HCT116 (cell line): ENCODE measurements at regions not wholly inside any gene's neighbourhood (a gene's known extent, or its start where the extent isn't known, plus 50 kb on each side); places are given as distances from the start of the nearest gene placed in this dataset.

Experiments used
- ATAC-seq: fragments of 200-7000 bp; cut with Tn5 transposase; 2 replicates; pipeline ENCODE4 v1.9.1; 2020; ENCODE audit warnings: mild to moderate bottlenecking, moderate library complexity
- BruUV-seq: library from RNA; stranded (reverse); fragments of 400-500 nt; replicated peaks from 2 replicates; lab custom pipeline; 2021; lab: Mats Ljungman, UMichigan
- CTCF ChIA-PET: fragments of 300-600 bp; sonication (Branson Sonifier 250); formaldehyde crosslinking; loops from one replicate; lab custom pipeline; 2021; ENCODE audit warnings: antibody characterized with exemption; lab: Charles Lee
- POLR2A ChIA-PET: fragments of 300-600, 350-600 bp; sonication (Branson Sonifier 250); formaldehyde crosslinking; loops from one replicate; lab custom pipeline; 2021; ENCODE audit warnings: antibody characterized with exemption; lab: Charles Lee
- RAD21 ChIA-PET, 2 experiments: fragments of 300-600 bp; sonication (Branson Sonifier 250); formaldehyde crosslinking; loops; one replicate each; lab custom pipeline; 2023; ENCODE audit warnings: low total read pairs in 2 of 2; ENCODE audit not compliant: uncharacterized antibody in 2 of 2, unreplicated experiment in 2 of 2, low non-redundant PET in 1 of 2; lab: Charles Lee
- DNase-seq: peaks from one replicate; pipeline ENCODE4 v3.0.0-alpha.2; 2010; ENCODE audit warnings: low read depth, low spot score
- H2AFZ ChIP-seq: fragments of 200-600 bp; shearing (Covaris generic), sonication (generic); 2 replicates; pipeline ENCODE4 v1.6.1; 2017; ENCODE audit warnings: low read depth, mixed run types, mixed read lengths, antibody characterized with exemption, low read length; ENCODE audit not compliant: poor library complexity, severe bottlenecking
- H3K27ac ChIP-seq: 2 replicates; pipeline ENCODE4 v1.5.1; 2012; ENCODE audit warnings: low read depth, low read length
- H3K27me3 ChIP-seq: fragments of 200-600 bp; sonication (generic); 2 replicates; pipeline ENCODE4 v1.6.1; 2016; ENCODE audit warnings: mixed run types, low read length, mixed read lengths; ENCODE audit not compliant: insufficient read depth
- H3K36me3 ChIP-seq, 2 experiments: fragments of 200-500 bp in 1 of 2; fragments of 200-600 bp in 1 of 2; sonication (Bioruptor generic) in 1 of 2; sonication (generic) in 1 of 2; 2 replicates each; pipeline versions ENCODE4 v1.5.1 to v1.6.1; 2014 to 2016; ENCODE audit warnings: low read length in 2 of 2, inconsistent platforms in 1 of 2, mixed read lengths in 1 of 2, mixed run types in 1 of 2; ENCODE audit not compliant: insufficient read depth in 2 of 2, control insufficient read depth in 1 of 2
- H3K4me1 ChIP-seq, 2 experiments: fragments of 200-600 bp in 1 of 2; sonication (generic) in 1 of 2; 2 replicates each; pipeline versions ENCODE4 v1.5.1 to v1.6.1; 2012 to 2017; ENCODE audit warnings: low read length in 2 of 2, inconsistent platforms in 1 of 2, mild to moderate bottlenecking in 1 of 2, mixed read lengths in 1 of 2, mixed run types in 1 of 2, moderate library complexity in 1 of 2; ENCODE audit not compliant: insufficient read depth in 2 of 2, control insufficient read depth in 1 of 2
- H3K4me2 ChIP-seq: fragments of 200-600 bp; sonication (generic); 2 replicates; pipeline ENCODE4 v1.6.1; 2017; ENCODE audit warnings: mixed run types, low read length, mixed read lengths
- H3K4me3 ChIP-seq, 2 experiments: fragments of 200-600 bp in 1 of 2; sonication (generic) in 1 of 2; replicated peaks in 1 of 2; 2 replicates each; pipeline ENCODE4 v1.5.1; 2011 to 2016; ENCODE audit warnings: low read length in 2 of 2, control low read depth in 1 of 2, low read depth in 1 of 2, mild to moderate bottlenecking in 1 of 2, mixed read lengths in 1 of 2, mixed run types in 1 of 2
- H3K79me2 ChIP-seq: fragments of 200-600 bp; sonication (generic); 2 replicates; pipeline ENCODE4 v1.6.1; 2017; ENCODE audit warnings: mild to moderate bottlenecking, mixed run types, low read length, moderate library complexity, mixed read lengths; ENCODE audit not compliant: insufficient read depth
- H3K9ac ChIP-seq: fragments of 200-600 bp; sonication (generic); 2 replicates; pipeline ENCODE4 v1.6.1; 2016; ENCODE audit warnings: low read length, mixed read lengths
- H3K9me2 ChIP-seq: fragments of 200-600 bp; sonication (generic), shearing (Covaris generic); 2 replicates; pipeline ENCODE4 v1.6.1; 2017; ENCODE audit warnings: mixed run types, mild to moderate bottlenecking, moderate library complexity; ENCODE audit not compliant: insufficient read depth
- H3K9me3 ChIP-seq, 2 experiments: fragments of 200-500 bp in 1 of 2; fragments of 200-600 bp in 1 of 2; sonication (Bioruptor generic) in 1 of 2; sonication (generic) in 1 of 2; 2 replicates each; pipeline ENCODE4 v1.6.1; 2014 to 2017; ENCODE audit warnings: low read length in 2 of 2, mixed read lengths in 2 of 2, inconsistent platforms in 1 of 2, low read depth in 1 of 2, mild to moderate bottlenecking in 1 of 2, mixed run types in 1 of 2, moderate library complexity in 1 of 2; ENCODE audit not compliant: control insufficient read depth in 1 of 2, insufficient read depth in 1 of 2
- H4K20me1 ChIP-seq: fragments of 200-600 bp; sonication (generic), shearing (Covaris generic); 2 replicates; pipeline ENCODE4 v1.6.1; 2017; ENCODE audit warnings: mixed run types, mild to moderate bottlenecking, moderate library complexity; ENCODE audit not compliant: insufficient read depth
- CBX3 ChIP-seq: IDR thresholded peaks from 2 replicates; pipeline ENCODE4 v1.6.1; 2012; ENCODE audit warnings: low read depth
- CTCF ChIP-seq, 3 experiments: fragments of 200-600 bp in 1 of 3; sonication (generic) in 1 of 3; IDR thresholded peaks in 2 of 3; conservative IDR thresholded peaks in 1 of 3; 2 replicates each; pipeline ENCODE4 v1.5.1; 2012 to 2017; ENCODE audit warnings: low read depth in 2 of 3, low read length in 2 of 3, antibody characterized with exemption in 1 of 3, borderline replicate concordance in 1 of 3, control low read depth in 1 of 3, mild to moderate bottlenecking in 1 of 3, mixed read lengths in 1 of 3, mixed run types in 1 of 3, moderate library complexity in 1 of 3; ENCODE audit not compliant: insufficient read depth in 1 of 3
- EZH2 ChIP-seq: fragments of 200-600 bp; sonication (generic); IDR thresholded peaks from 2 replicates; pipeline ENCODE4 v1.6.1; 2017; ENCODE audit warnings: antibody characterized with exemption, mixed run types
- EZH2phosphoT487 ChIP-seq: fragments of 200-600 bp; IDR thresholded peaks from 2 replicates; pipeline ENCODE4 v1.6.1; 2018; ENCODE audit warnings: antibody characterized with exemption, borderline replicate concordance
- POLR2A ChIP-seq: IDR thresholded peaks from 2 replicates; pipeline ENCODE4 v1.7.0; 2011; ENCODE audit warnings: borderline replicate concordance; ENCODE audit not compliant: insufficient read depth, insufficient read length; ENCODE audit errors: extremely low read depth
- POLR2AphosphoS5 ChIP-seq: IDR thresholded peaks from 2 replicates; pipeline ENCODE4 v1.6.1; 2011; ENCODE audit warnings: mild to moderate bottlenecking, low read depth, low read length, moderate library complexity
- RAD21 ChIP-seq: IDR thresholded peaks from 2 replicates; pipeline ENCODE4 v1.6.1; 2012; ENCODE audit warnings: low read depth, mild to moderate bottlenecking
- REST ChIP-seq: IDR thresholded peaks from 2 replicates; pipeline ENCODE4 v1.6.1; 2012; ENCODE audit warnings: low read depth
- SP1 ChIP-seq: IDR thresholded peaks from 2 replicates; pipeline ENCODE4 v1.6.1; 2012; ENCODE audit warnings: low read depth
- TCF7L2 ChIP-seq: IDR thresholded peaks from 2 replicates; pipeline ENCODE4 v1.7.0; 2011; ENCODE audit warnings: borderline replicate concordance, inconsistent platforms; ENCODE audit not compliant: insufficient read depth, insufficient read length; ENCODE audit errors: extremely low read depth
- YY1 ChIP-seq: IDR thresholded peaks from 2 replicates; pipeline ENCODE4 v1.6.1; 2011; ENCODE audit warnings: low read length, low read depth, moderate library complexity, mild to moderate bottlenecking; ENCODE audit not compliant: insufficient replicate concordance; ENCODE audit errors: extremely low read depth
- ZBTB33 ChIP-seq: IDR thresholded peaks from 2 replicates; pipeline ENCODE4 v1.6.1; 2011; ENCODE audit warnings: mild to moderate bottlenecking, low read length, moderate library complexity; ENCODE audit not compliant: insufficient replicate concordance; ENCODE audit errors: extremely low read depth
- ZFX ChIP-seq: fragments of 450-650 bp; IDR thresholded peaks from 2 replicates; pipeline ENCODE4 v1.6.1; 2017
- ZNF274 ChIP-seq: fragments of 200-500 bp; sonication (Bioruptor generic); IDR thresholded peaks from 2 replicates; pipeline ENCODE4 v1.6.1; 2014; ENCODE audit warnings: mild to moderate bottlenecking, low read depth, low read length, inconsistent platforms
- intact Hi-C: fragments of 100-400 bp; cut with micrococcal nuclease; formaldehyde crosslinking; loops from 2 replicates; pipeline ENCODE4 v1.10.0; 2022

DNA sequence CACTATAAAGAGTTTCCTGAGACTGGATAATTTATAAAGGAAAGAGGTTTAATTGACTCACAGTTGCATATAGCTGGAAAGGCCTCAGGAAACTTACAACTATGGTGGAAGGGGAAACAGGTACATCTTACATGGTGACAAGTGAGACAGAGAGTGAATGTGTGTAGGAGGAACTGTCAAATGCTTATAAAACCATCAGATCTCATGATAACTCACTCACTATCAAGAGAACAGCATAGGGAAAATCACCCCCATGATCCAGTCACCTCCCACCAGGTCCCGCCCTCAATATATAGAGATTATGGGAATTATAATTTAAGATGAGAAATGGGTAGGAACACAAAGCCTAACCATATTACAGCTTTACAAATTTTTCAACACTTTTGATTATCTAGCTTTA lies 266.0 kb downstream of the DTHD1 start:
- RAD21 ChIA-PET, result no interaction called here
- POLR2A ChIA-PET, result no interaction called here
- CTCF ChIA-PET, result no interaction called here
- Histone ChIP-seq H3K4me2 (no peak overlapping the region), H3K4me1 (peaks cover 15 to 35% of the 10 kb centered on the region in 2 experiments; a peak in 3 of 4 replicates), H3K9ac (no peak overlapping the region), H2AFZ (no peak overlapping the region), H3K9me2 (no peaks in the 10 kb centered on the region), H3K36me3 (no peaks in the 10 kb centered on the region), H4K20me1 (no peaks in the 10 kb centered on the region), H3K9me3 (no peaks in the 10 kb centered on the region)
- intact Hi-C loops, result no loop called here
- ATAC-seq (no peak), DNase-seq (no peak)
- BruUV-seq, result no TSS peak
- TF ChIP-seq SP1 (no peak), TCF7L2 (no peak), CBX3 (no peak), EZH2 (no peak), POLR2A (no peak), REST (no peak), CTCF (IDR thresholded peaks at IDR 0.05 in 2 of 3, conservative IDR thresholded peaks at IDR 0.05 in 1 of 3; ENCODE audit: borderline replicate concordance in 1 of 3, insufficient read depth in 1 of 3, low read depth in 2 of 3, low read length in 2 of 3) (no peak), YY1 (no peak), RAD21 (no peak), POLR2AphosphoS5 (no peak), ZBTB33 (no peak), ZFX (no peak), EZH2phosphoT487 (no peak), ZNF274 (no peak)
- TF ChIP-seq, all 23 proteins: peak for 0
- H3K27ac ChIP-seq, result no peak overlapping the region
- H3K79me2 ChIP-seq, result no peaks in the 10 kb centered on the region
- H3K4me3 ChIP-seq, result no peak overlapping the region
- no peaks in the 10 kb centered on the region for H3K27me3 ChIP-seq
